NCI-H2196 (cell line): ENCODE measurements at regions not wholly inside any gene's neighbourhood (a gene's known extent, or its start where the extent isn't known, plus 50 kb on each side); places are given as distances from the start of the nearest gene placed in this dataset.

Source experiments
- DNase-seq: peaks from one replicate; lab custom pipeline; 2025; ENCODE audit not compliant: unreplicated experiment; lab: John Stamatoyannopoulos, UW

GRCh38 chr11:128407962-128408361 is 179.4 kb downstream of the ETS1 start:
- DNase-seq, result no peak

DNA sequence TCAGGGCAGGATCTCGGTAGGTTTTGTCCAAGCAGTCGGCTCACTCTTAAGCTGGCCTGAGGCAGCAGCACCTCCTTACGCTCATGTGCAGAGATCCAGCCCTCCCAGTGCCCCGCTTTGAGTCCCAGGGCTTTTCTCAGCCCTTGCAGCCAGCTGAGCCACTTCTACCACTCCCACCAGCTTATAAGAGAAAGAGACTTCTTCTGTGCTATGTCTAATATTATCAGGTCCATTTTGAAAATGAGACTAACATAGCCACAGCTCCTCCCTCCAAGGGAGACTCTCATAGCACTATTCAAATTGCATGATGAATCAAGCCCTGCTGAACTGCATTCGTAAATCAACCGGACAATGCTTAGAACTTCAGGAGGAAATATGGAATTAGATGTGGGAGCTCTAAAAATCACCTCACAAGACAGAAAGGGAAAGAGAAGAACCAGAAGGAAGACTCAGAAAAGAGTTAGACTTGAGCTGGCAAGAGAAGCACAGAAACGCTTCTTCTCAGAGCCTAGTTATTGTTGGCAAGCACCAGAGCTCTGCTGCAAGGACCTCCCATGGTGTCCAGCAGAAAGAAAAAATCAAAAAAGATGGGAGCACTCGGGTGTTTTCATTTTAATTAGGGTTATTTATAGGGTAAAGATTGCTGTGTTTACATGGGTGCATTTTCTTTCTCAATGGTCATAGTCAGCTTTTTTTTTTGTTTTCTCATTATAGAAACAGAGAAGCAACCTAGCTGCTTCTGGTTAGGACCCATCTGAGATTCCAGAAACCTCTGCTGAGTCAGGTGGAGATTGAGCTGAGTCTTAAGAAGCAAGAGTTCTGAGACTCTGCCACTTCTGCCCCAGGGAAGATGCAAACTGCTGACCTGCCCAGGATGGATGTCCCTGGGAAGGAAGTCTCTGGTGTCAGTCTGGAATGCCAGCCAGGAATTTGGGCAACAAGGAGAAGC is 181.4 kb downstream of the ETS1 start:
- no peak for DNase-seq

GRCh38 chr11:128405112-128405511 is 182.2 kb downstream of the ETS1 start:
- DNase-seq, result no peak

- no peak for DNase-seq
Measured at GRCh38 chr11:128404437-128404836, 182.9 kb downstream of the ETS1 start.

DNA sequence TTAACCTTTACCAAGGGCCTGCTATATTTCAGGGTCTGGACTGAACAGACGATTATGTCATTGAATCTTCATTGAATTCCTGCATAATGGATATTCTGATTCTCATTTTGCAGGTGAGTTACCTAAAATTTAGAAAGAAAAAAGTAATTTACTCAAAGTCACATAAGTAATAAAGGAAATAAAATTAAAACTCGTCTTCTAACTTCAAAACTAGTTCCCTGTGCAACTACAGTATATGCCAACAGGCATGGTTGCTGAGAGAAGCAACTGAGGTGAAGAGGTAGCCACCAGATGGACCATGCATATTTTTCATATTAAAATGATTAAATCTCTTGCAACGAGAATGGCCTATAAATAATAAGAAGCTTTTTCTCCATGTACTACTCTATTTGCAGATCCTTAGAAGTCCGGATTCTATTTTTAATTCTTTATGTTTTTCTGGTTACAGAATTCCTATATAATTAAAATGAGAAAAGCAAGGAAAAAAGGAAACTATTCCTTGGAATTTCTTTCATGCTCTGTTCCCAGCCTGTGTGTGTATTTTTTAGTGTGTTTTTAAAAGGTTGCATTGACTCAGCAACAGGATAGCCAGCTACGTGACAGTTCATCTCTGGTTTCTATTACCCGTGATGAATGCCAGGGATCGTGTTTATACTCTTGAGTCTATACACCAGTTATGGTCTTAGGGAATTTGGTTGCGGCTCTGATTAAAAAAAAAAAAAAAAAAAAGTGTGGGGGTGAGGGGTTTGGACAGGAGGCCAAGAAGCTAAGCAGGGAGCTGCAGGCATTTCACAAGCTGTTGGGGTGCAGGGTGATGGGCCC is 186.8 kb downstream of the ETS1 start:
- DNase-seq, result no peak

DNA sequence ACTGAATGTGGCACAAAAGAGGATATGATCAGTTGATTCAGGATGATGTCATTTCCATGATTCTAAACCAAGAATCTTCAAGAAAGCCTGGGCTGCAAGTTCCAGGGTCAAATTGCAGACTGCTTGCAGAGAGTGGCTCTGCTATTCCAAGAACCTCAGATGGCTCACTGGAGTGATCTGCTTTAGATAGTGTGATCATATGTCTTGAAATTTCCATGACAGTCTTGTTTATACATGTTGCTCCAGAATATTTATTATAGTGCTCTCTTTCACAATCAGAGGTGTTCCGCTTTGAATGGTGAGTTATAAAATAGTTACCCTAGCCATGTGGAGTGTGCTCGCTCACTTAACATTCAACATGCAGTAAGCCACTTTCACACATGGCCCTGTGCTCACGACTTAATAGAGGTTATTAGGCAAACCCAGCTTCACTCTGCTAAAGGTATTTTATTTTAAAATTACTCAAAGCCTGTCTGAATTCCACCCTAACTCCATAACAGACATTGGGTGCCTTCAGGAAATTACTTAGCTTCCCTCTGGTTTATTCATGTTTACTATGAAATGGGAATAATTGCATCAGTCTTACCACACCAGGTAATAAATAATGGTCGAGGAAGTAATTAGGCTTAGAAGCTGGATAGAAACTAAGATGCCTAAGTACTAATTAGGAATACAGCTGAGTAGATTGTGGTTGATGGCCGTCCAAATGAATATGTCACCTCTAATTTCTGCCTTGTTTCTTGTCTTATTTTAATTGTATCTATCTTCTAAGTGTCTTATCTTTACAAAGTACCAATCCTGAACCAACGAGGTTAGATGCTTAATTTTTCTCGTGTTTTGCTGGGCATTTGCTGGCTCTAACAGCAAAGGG is 187.9 kb downstream of the ETS1 start:
- no peak for DNase-seq

DNA sequence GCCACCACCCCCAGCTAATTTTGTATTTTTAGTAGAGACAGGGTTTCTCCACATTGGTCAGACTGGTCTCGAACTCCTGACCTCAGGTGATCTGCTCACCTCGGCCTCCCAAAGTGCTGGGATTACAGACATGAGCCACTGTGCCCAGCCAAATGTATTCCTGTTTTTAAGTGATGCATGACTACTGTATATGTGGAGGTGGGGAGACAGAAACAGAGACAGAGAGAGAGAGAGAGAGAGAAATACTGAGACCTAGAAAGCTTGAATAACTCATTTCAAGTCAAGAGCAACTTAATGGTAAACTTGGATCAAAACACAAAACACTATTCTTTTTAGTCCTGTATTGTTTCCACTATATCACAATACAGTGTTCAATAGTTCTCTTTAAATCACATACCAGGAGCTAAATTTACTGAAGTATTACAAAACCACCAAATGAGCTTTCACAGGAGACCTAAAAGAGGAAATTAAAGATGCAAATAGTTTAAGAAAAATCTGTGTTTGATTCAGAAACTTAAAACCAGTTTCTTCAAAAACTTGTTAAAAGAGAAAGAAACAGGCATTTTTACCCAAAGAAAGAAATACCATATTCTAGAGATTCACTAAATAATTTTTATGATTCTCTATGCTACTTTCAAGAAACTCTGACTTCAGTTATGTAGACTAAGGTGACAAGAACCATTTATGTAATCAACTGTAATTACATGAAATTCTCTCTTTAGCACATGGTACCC is 188.7 kb downstream of the ETS1 start:
- no peak for DNase-seq

DNA sequence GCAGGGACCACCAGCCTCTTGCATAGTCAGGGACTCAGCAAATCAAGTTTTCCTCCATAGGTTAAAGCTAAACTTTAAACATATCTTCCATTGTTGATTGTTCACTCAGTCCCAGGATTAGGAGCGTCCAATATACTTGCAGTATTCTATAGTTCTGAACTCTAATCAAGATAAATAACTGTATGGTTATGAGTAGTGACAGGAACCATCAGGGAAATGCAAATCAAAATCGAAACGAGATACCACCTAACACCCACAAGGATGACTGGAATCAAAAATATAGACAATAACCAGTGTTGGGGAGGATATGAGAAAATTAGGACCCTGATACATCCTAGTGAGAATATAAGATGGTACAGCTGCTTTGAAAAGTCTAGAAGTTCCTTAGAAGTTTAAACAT is 190.0 kb downstream of the ETS1 start:
- DNase-seq, result no peak

- no peak for DNase-seq
Measured at GRCh38 chr11:128394431-128395089, 192.8 kb downstream of the ETS1 start.

GRCh38 chr11:128392259-128392658 is 195.1 kb downstream of the ETS1 start:
- DNase-seq, result no peak

DNA sequence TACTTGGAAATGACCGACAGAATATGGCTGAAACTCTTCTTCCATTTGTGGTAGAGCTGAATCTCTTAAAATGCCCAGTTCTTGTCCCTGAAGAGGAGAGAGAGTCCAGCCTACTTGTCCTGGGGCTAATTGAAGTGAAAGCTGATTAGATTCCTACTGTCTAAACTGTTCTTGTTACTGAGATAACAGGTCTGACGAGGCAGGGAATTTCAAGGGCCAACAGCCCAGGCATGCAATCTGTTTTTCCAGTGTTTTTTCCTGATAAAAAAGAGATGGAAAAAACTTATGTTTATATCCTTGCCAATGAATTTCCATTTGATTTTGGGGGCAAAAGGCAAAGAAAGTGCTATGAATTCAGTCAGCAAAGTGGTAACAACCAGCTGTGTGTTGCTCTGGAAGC is 195.5 kb downstream of the ETS1 start:
- DNase-seq, result no peak

DNA sequence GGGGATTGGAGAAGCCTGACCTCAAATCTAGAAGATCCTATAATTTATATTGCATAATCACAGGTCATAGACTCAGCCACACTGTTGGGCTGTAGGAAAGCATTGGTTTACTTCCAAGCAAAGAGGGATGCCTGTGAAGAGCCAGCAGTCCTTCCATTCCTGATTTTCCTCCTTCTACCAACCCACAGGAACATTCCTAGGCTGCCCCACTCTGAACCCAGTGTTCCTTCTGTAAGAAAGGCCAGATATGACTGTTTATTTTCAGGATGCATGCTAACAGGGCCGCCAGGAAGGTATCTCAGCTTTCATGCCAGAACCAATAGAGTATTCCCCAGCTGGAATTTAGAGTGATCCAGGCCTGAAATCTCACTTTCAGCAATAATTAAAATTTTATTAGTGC is 197.1 kb downstream of the ETS1 start:
- DNase-seq, result no peak

GRCh38 chr11:128389461-128389976 is 197.8 kb downstream of the ETS1 start:
- no peak for DNase-seq

DNA sequence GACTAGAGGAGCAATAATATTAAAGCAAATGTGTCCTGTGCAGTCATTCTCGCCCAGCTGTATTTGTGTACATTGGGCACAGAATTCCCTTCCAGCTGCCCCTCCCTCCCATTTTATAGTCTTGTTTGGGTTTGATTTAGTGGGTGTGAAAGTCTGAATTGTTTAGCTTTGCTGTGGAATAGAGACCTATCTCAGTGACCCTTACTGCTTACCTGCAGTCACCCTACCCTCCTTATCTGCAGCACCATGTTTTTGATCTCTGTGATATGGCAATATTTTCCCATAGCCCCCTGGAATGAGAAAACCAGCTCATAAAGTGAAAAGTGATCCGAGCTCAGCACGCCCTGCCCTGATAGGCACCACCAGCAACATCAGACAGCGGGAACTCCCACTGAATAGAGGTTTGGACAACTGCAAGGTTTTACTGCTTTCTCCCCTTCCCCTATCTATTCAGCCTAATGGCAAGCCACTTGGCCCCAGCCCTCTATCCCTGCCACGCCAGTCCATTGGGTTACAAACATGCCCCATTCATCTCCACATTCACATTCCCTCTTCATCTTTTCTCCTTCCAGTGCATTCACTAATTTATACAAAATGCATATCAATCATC is 199.0 kb downstream of the ETS1 start:
- DNase-seq, result no peak

DNA sequence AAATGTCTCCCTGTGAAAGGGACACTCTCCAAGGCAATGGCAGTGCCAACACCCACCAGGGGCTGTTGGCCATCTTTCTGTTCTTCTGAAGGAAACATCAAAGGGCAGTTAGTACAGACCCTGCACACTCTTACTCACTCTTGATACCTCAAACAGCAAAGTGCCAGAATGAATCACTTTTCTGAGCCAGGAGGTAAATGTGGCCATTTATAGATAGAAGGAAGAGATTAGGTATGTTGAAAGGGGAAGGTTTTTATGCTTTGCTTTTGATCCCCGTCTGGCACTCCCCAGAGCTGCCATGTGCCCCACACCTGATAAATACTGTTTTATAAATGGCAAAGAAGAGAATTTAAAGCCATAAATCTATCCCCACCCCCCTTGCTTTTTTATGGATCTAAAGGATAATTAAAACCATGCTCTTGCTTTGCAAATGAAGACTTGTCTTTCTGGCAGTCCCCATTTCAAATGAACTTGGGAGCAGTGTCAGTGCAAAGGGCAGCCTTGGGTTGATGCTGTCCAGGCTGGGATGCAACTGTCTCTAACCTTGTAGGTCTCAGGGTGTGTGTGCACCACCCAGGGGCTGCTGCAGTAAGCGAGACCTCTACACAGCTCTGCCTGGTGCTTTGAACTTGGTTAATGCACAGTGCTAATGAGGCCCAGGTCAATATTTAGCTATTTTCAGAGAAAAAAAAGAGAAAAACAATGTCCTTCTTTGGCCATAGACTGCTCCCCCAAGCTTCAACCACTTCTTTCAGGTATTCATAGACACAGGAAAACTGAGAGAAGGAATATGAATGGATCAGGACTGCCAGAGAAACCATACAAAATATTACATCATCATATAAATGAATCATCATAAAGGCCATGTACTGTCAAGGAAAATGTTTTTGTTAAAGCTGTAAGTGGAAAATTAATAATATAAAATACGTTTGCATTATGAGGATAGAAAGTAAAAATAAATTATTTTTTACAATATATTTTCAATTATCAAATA is 207.5 kb downstream of the ETS1 start:
- DNase-seq, result no peak

DNA sequence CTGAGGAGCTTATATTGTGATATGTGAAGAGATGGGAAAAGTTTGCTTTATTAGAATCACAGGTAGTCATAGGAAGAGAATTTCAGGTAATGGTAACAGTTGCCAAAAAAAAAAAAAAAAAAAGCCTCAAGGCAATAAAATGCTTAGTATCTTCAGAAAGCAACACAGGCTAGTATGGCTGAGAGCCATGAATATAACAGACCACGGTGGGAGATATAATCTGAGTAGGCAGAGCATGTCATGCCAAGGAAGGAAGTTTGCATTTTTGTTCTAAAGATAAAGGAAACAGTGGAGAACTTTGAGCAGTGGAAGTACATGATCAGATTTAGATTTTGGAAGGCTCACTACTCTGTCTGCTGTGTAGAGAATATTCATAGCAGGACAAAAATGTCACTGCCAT is 211.4 kb downstream of the ETS1 start:
- no peak for DNase-seq

GRCh38 chr11:128374026-128374425 is 213.3 kb downstream of the ETS1 start:
- no peak for DNase-seq

- no peak for DNase-seq
Measured at GRCh38 chr11:128372977-128373376, 214.4 kb downstream of the ETS1 start.
